ENCODE measurements at regions not wholly inside any gene's neighbourhood (a gene's known extent, or its start where the extent isn't known, plus 50 kb on each side); places are given as distances from the start of the nearest gene placed in this dataset.

- H3K4me1 ChIP-seq (ENCODE audit: control insufficient read depth in 1 of 2, insufficient read depth in 2 of 2, low read depth in 1 of 2, low read length in 1 of 2): no peaks in the 10 kb centered on the region
- POLR2A ChIA-PET: no interaction called here
- no peak overlapping the region for H3K27ac ChIP-seq (ENCODE audit: low read depth in 2 of 2, low read length in 1 of 2)
- no peak for DNase-seq
- no peak overlapping the region for H3K4me3 ChIP-seq (ENCODE audit: low read depth in 2 of 2, low read length in 1 of 2)
- H3K9me2 ChIP-seq: no peaks in the 10 kb centered on the region
- TF ChIP-seq SIN3A (IDR thresholded peaks at IDR 0.05; ENCODE audit: borderline replicate concordance, low read depth, low read length): no peak
- no peak for TF ChIP-seq ZBTB33 (IDR thresholded peaks at IDR 0.05; ENCODE audit: borderline replicate concordance, low read depth)
- no peak for TF ChIP-seq FOXM1 (IDR thresholded peaks at IDR 0.05; ENCODE audit: low read depth)
- no peaks in the 10 kb centered on the region for H3K79me2 ChIP-seq (ENCODE audit: insufficient read depth)
- no peak overlapping the region for H3K9ac ChIP-seq
- WGBS (ENCODE audit: low lambda C conversion rate): 64% methylated on average over 4 of the region's 4 CpGs
- no peak overlapping the region for H3K4me2 ChIP-seq
- no peaks in the 10 kb centered on the region for H3K27me3 ChIP-seq (ENCODE audit: insufficient read depth)
- no peak overlapping the region for H2AFZ ChIP-seq (ENCODE audit: low read depth)
- H3K9me3 ChIP-seq: no peaks in the 10 kb centered on the region
- no peaks in the 10 kb centered on the region for H4K20me1 ChIP-seq (ENCODE audit: insufficient read depth)
- no peaks in the 10 kb centered on the region for H3F3A ChIP-seq (replicated peaks; ENCODE audit: insufficient read depth)
- CTCF ChIA-PET: interaction anchor here (0.6 to 1.0 kb wide), 2 partner anchors 116 to 230 kb away, joined by 3 read pairs; no protein-coding TSS in a partner anchor
- H3K36me3 ChIP-seq (replicated peaks in 1 of 2; ENCODE audit: control insufficient read depth in 1 of 2, insufficient read depth in 2 of 2, low read length in 1 of 2): no peaks in the 10 kb centered on the region
These were observed 384.3 kb downstream of the CDC5L start for GRCh38 chr6:44771647-44772415.

- no peak for DNase-seq
- H3K4me1 ChIP-seq (ENCODE audit: control insufficient read depth in 1 of 2, insufficient read depth in 2 of 2, low read depth in 1 of 2, low read length in 1 of 2): no peaks in the 10 kb centered on the region
- H3K27ac ChIP-seq (ENCODE audit: low read depth in 2 of 2, low read length in 1 of 2): no peak overlapping the region
- H3K4me3 ChIP-seq (ENCODE audit: low read depth in 2 of 2, low read length in 1 of 2): no peak overlapping the region
- no peaks in the 10 kb centered on the region for H4K20me1 ChIP-seq (ENCODE audit: insufficient read depth)
- no peak overlapping the region for H3K9ac ChIP-seq
- H3K79me2 ChIP-seq (ENCODE audit: insufficient read depth): no peaks in the 10 kb centered on the region
- no peak overlapping the region for H2AFZ ChIP-seq (ENCODE audit: low read depth)
- ChIA-PET CTCF (interaction anchor here (0.6 to 1.0 kb wide), 2 partner anchors 117 to 229 kb away, joined by 3 read pairs; no protein-coding TSS in a partner anchor), POLR2A (no interaction called here)
- H3K27me3 ChIP-seq (ENCODE audit: insufficient read depth): no peaks in the 10 kb centered on the region
- H3K9me3 ChIP-seq: no peaks in the 10 kb centered on the region
- H3K4me2 ChIP-seq: no peak overlapping the region
- no peaks in the 10 kb centered on the region for H3F3A ChIP-seq (replicated peaks; ENCODE audit: insufficient read depth)
- no peaks in the 10 kb centered on the region for H3K36me3 ChIP-seq (replicated peaks in 1 of 2; ENCODE audit: control insufficient read depth in 1 of 2, insufficient read depth in 2 of 2, low read length in 1 of 2)
- no peaks in the 10 kb centered on the region for H3K9me2 ChIP-seq
- TF ChIP-seq ELF1 (IDR thresholded peaks at IDR 0.05) (no peak), YY1 (IDR thresholded peaks at IDR 0.05; ENCODE audit: low read depth) (no peak), FOXM1 (IDR thresholded peaks at IDR 0.05; ENCODE audit: low read depth) (no peak), SMC3 (IDR thresholded peaks at IDR 0.05; ENCODE audit: low read depth, low read length) (no peak), RFX5 (IDR thresholded peaks at IDR 0.05; ENCODE audit: low read length) (no peak), CHD2 (IDR thresholded peaks at IDR 0.05; ENCODE audit: low read length, partially characterized antibody) (no peak)
These were observed 385.3 kb downstream of the CDC5L start for GRCh38 chr6:44772838-44773237.

- Histone ChIP-seq H2AFZ (ENCODE audit: low read depth) (no peak overlapping the region), H3K4me3 (ENCODE audit: low read depth in 2 of 2, low read length in 1 of 2) (no peak overlapping the region), H3K27ac (ENCODE audit: low read depth in 2 of 2, low read length in 1 of 2) (no peak overlapping the region), H3K9me2 (no peaks in the 10 kb centered on the region), H3K9ac (no peak overlapping the region), H3K4me1 (ENCODE audit: control insufficient read depth in 1 of 2, insufficient read depth in 2 of 2, low read depth in 1 of 2, low read length in 1 of 2) (no peaks in the 10 kb centered on the region), H3K36me3 (replicated peaks in 1 of 2; ENCODE audit: control insufficient read depth in 1 of 2, insufficient read depth in 2 of 2, low read length in 1 of 2) (no peaks in the 10 kb centered on the region), H3K9me3 (no peaks in the 10 kb centered on the region), H3K79me2 (ENCODE audit: insufficient read depth) (no peaks in the 10 kb centered on the region), H3F3A (replicated peaks; ENCODE audit: insufficient read depth) (no peaks in the 10 kb centered on the region), H3K27me3 (ENCODE audit: insufficient read depth) (no peaks in the 10 kb centered on the region), H4K20me1 (ENCODE audit: insufficient read depth) (no peaks in the 10 kb centered on the region), H3K4me2 (no peak overlapping the region)
- ChIA-PET CTCF (no interaction called here), POLR2A (no interaction called here)
- DNase-seq: no peak
- no peak for TF ChIP-seq USF1 (IDR thresholded peaks at IDR 0.05; ENCODE audit: borderline replicate concordance, low read depth)
- TF ChIP-seq FOXJ3 (CRISPR knock-in tag; IDR thresholded peaks at IDR 0.05): no peak
- no peak for TF ChIP-seq NRF1 (IDR thresholded peaks at IDR 0.05; ENCODE audit: low read depth, low read length)
- no peak for TF ChIP-seq ELF1 (IDR thresholded peaks at IDR 0.05)
- TF ChIP-seq TCF12 (IDR thresholded peaks at IDR 0.05): no peak
- no peak for TF ChIP-seq USF2 (IDR thresholded peaks at IDR 0.05; ENCODE audit: borderline replicate concordance, low read depth, low read length)
- no peak for TF ChIP-seq MXI1 (IDR thresholded peaks at IDR 0.05; ENCODE audit: low read depth, low read length)
- WGBS (ENCODE audit: low lambda C conversion rate): 0% methylated on average over 1 of the region's 1 CpG
These were observed 387.6 kb downstream of the CDC5L start for GRCh38 chr6:44775121-44775520.

Data from SK-N-SH (cell line).